Loucy (cell line): ENCODE measurements at regions not wholly inside any gene's neighbourhood (a gene's known extent, or its start where the extent isn't known, plus 50 kb on each side); places are given as distances from the start of the nearest gene placed in this dataset.
"Not testable (repeated sequence)": the region's sequence is repeated elsewhere in the genome, so short reads cannot be mapped to it uniquely, and the experiment has no call there.

Experiments used
- CTCF ChIP-seq: fragments of 200-600 bp; sonication (generic); conservative IDR thresholded peaks from 2 replicates; pipeline ENCODE4 v1.5.1; 2014; ENCODE audit warnings: mild to moderate bottlenecking, antibody characterized with exemption, low read length
- EZH2phosphoT487 ChIP-seq: fragments of 200-600 bp; IDR thresholded peaks from 2 replicates; pipeline ENCODE4 v1.6.1; 2018; ENCODE audit warnings: antibody characterized with exemption, mild to moderate bottlenecking, moderate library complexity, borderline replicate concordance

- not testable (repeated sequence) for TF ChIP-seq CTCF, EZH2phosphoT487
Measured at GRCh38 chr11:67923565-67923964, 80.3 kb downstream of the UNC93B1 start.
